LNCaP clone FGC (cell line): ENCODE measurements at regions not wholly inside any gene's neighbourhood (a gene's known extent, or its start where the extent isn't known, plus 50 kb on each side); places are given as distances from the start of the nearest gene placed in this dataset.
"Not testable (repeated sequence)": the region's sequence is repeated elsewhere in the genome, so short reads cannot be mapped to it uniquely, and the experiment has no call there.

Source experiments
- DNase-seq: peaks from one replicate; pipeline ENCODE4 v3.0.0-alpha.2; 2011; ENCODE audit warnings: low read depth
- H3K4me3 ChIP-seq: 2 replicates; pipeline ENCODE4 v1.5.1; 2011; ENCODE audit warnings: mild to moderate bottlenecking, low read depth, low read length, control low read depth
- CTCF ChIP-seq: IDR thresholded peaks from 2 replicates; pipeline ENCODE4 v1.5.1; 2012; ENCODE audit warnings: mild to moderate bottlenecking; ENCODE audit not compliant: control insufficient read depth, insufficient read depth; ENCODE audit errors: extremely low read depth

- no peak overlapping the region for H3K4me3 ChIP-seq
- no peak for TF ChIP-seq CTCF
- no peak for DNase-seq
These were observed 375.4 kb downstream of the KCNRG start for GRCh38 chr13:50390503-50391248.

- TF ChIP-seq CTCF: no peak
- H3K4me3 ChIP-seq: no peak overlapping the region
- no peak for DNase-seq
These were observed 377.7 kb downstream of the KCNRG start for GRCh38 chr13:50392977-50393376.

- H3K4me3 ChIP-seq: no peak overlapping the region
- no peak for TF ChIP-seq CTCF
- no peak for DNase-seq
These were observed 378.4 kb downstream of the KCNRG start for GRCh38 chr13:50393628-50394027.

- no peak overlapping the region for H3K4me3 ChIP-seq
- TF ChIP-seq CTCF: no peak
- DNase-seq: no peak
These were observed 380.8 kb downstream of the KCNRG start for GRCh38 chr13:50396001-50396400.

GRCh38 chr13:50396618-50397017 is 381.4 kb downstream of the KCNRG start:
- not testable (repeated sequence) for H3K4me3 ChIP-seq, DNase-seq

- TF ChIP-seq CTCF: no peak
- H3K4me3 ChIP-seq: no peak overlapping the region
- no peak for DNase-seq
These were observed 384.9 kb downstream of the KCNRG start for GRCh38 chr13:50400035-50400726.

GRCh38 chr13:50401049-50401505 is 385.8 kb downstream of the KCNRG start:
- H3K4me3 ChIP-seq: no peak overlapping the region
- no peak for DNase-seq
- no peak for TF ChIP-seq CTCF
